HepG2 (cell line): ENCODE measurements at regions not wholly inside any gene's neighbourhood (a gene's known extent, or its start where the extent isn't known, plus 50 kb on each side); places are given as distances from the start of the nearest gene placed in this dataset.

Source experiments
- ATAC-seq: fragments of 200-7000 bp; cut with Tn5 transposase; 3 replicates; pipeline ENCODE4 v1.9.1; 2020; ENCODE audit warnings: mild to moderate bottlenecking, moderate library complexity
- BruUV-seq: library from RNA; stranded (reverse); fragments of 400-500 nt; replicated peaks from 2 replicates; lab custom pipeline; 2021; lab: Mats Ljungman, UMichigan
- CTCF ChIA-PET: fragments of 300-600 bp; formaldehyde crosslinking; extraction: SDS; loops from one replicate; lab custom pipeline; 2021; ENCODE audit warnings: low total read pairs, inconsistent platforms, low intra/inter-chr PET ratio; lab: Yijun Ruan, JAX
- POLR2A ChIA-PET: fragments of 350-600 bp; sonication (Branson Sonifier 250); formaldehyde crosslinking; loops from one replicate; lab custom pipeline; 2020; ENCODE audit warnings: antibody characterized with exemption, inconsistent platforms; lab: Yijun Ruan, JAX
- DNase-seq: peaks from one replicate; pipeline ENCODE4 v3.0.0-alpha.2; 2015; ENCODE audit warnings: low spot score
- FAIRE-seq: peaks from 3 replicates; lab custom pipeline; 2011; peaks lifted over from hg19 to GRCh38; lab: Jason Lieb, UNC
- H2AFZ ChIP-seq: one replicate; pipeline ENCODE4 v1.6.1; 2011; ENCODE audit warnings: low read length, inconsistent platforms
- H3K27ac ChIP-seq: fragments of 300-600 bp; 3 replicates; pipeline ENCODE4 v1.8.0; 2011; ENCODE audit warnings: mixed run types, mild to moderate bottlenecking, mixed read lengths, low read length, inconsistent platforms; ENCODE audit not compliant: insufficient read depth; ENCODE audit errors: extremely low read length
- H3K27me3 ChIP-seq, 2 experiments: fragments of 200-600 bp in 1 of 2; 2 replicates in 1 of 2; 3 replicates in 1 of 2; pipeline versions ENCODE4 v1.6.0 to v1.8.0; 2011; ENCODE audit warnings: low read length in 2 of 2, mild to moderate bottlenecking in 2 of 2, moderate library complexity in 2 of 2, inconsistent platforms in 1 of 2; ENCODE audit not compliant: insufficient read depth in 2 of 2, control insufficient read depth in 1 of 2
- H3K36me3 ChIP-seq, 2 experiments: fragments of 200-600 bp in 1 of 2; replicated peaks in 1 of 2; 2 replicates in 1 of 2; 3 replicates in 1 of 2; pipeline versions ENCODE4 v1.5.1 to v1.8.0; 2011; ENCODE audit warnings: low read length in 2 of 2, inconsistent platforms in 1 of 2; ENCODE audit not compliant: insufficient read depth in 2 of 2, control insufficient read depth in 1 of 2
- H3K4me1 ChIP-seq: 2 replicates; pipeline ENCODE4 v1.5.1; 2012; ENCODE audit warnings: low read length, inconsistent platforms; ENCODE audit not compliant: insufficient read depth
- H3K4me2 ChIP-seq: 2 replicates; pipeline ENCODE4 v1.6.0; 2011; ENCODE audit warnings: low read depth, low read length, inconsistent platforms
- H3K4me3 ChIP-seq, 3 experiments: fragments of 200-600 bp in 1 of 3; sonication (generic), shearing (Covaris generic) in 1 of 3; replicated peaks in 1 of 3; 2 replicates each; pipeline ENCODE4 v1.5.1; 2011 to 2016; ENCODE audit warnings: low read length in 3 of 3, inconsistent platforms in 2 of 3, low read depth in 2 of 3, mild to moderate bottlenecking in 2 of 3, control low read depth in 1 of 3, mixed read lengths in 1 of 3; ENCODE audit not compliant: insufficient read depth in 1 of 3
- H3K79me2 ChIP-seq: one replicate; pipeline ENCODE4 v1.6.1; 2011; ENCODE audit warnings: low read length, inconsistent platforms; ENCODE audit not compliant: insufficient read depth
- H3K9ac ChIP-seq: 2 replicates; pipeline ENCODE4 v1.6.0; 2011; ENCODE audit warnings: mild to moderate bottlenecking, low read depth, low read length, inconsistent platforms; ENCODE audit not compliant: insufficient read depth
- H3K9me3 ChIP-seq: 2 replicates; pipeline ENCODE4 v1.5.1; 2012; ENCODE audit warnings: mild to moderate bottlenecking, low read length
- H4K20me1 ChIP-seq: 2 replicates; pipeline ENCODE4 v1.6.0; 2011; ENCODE audit warnings: inconsistent platforms, mild to moderate bottlenecking, low read length, moderate library complexity; ENCODE audit not compliant: insufficient read depth
- BCLAF1 ChIP-seq: fragments of 450-650 bp; IDR thresholded peaks from 2 replicates; pipeline ENCODE4 v1.6.1; 2017; ENCODE audit warnings: mild to moderate bottlenecking
- FOSL1 ChIP-seq: sonication (generic); formaldehyde crosslinking; IDR thresholded peaks from 2 replicates; pipeline ENCODE4 v1.9.0; 2021; ENCODE audit warnings: missing genetic modification reagents, borderline replicate concordance
- FOXP1 ChIP-seq, 2 experiments: fragments of 450-650 bp in 1 of 2; IDR thresholded peaks; 2 replicates each; pipeline ENCODE4 v1.6.1; 2017 to 2018; ENCODE audit warnings: antibody characterized with exemption in 1 of 2
- GLMP ChIP-seq: sonication (generic); formaldehyde crosslinking; IDR thresholded peaks from 2 replicates; pipeline ENCODE4 v1.9.0; 2021; ENCODE audit warnings: missing genetic modification reagents, mild to moderate bottlenecking, borderline replicate concordance
- HOXA3 ChIP-seq: sonication (generic); formaldehyde crosslinking; IDR thresholded peaks from 2 replicates; pipeline ENCODE4 v1.5.0; 2020; ENCODE audit warnings: missing genetic modification reagents
- KLF9 ChIP-seq: IDR thresholded peaks from 2 replicates; pipeline ENCODE4 v1.6.1; 2016; ENCODE audit warnings: low read depth
- MAX ChIP-seq: IDR thresholded peaks from 2 replicates; pipeline ENCODE4 v1.6.1; 2012; ENCODE audit warnings: inconsistent platforms
- MXD3 ChIP-seq: IDR thresholded peaks from 2 replicates; pipeline ENCODE4 v1.6.1; 2016; ENCODE audit warnings: mild to moderate bottlenecking, missing biosample characterization, missing genetic modification reagents
- NPAS2 ChIP-seq: sonication (generic); formaldehyde crosslinking; IDR thresholded peaks from 2 replicates; pipeline ENCODE4 v1.8.0; 2022; ENCODE audit warnings: mild to moderate bottlenecking, missing genetic modification reagents, borderline replicate concordance
- SRSF9 ChIP-seq: fragments of 200-400 bp; formaldehyde crosslinking; IDR thresholded peaks from 2 replicates; pipeline ENCODE4 v1.6.1; 2018; ENCODE audit warnings: borderline replicate concordance, mild to moderate bottlenecking, low read depth, low read length; ENCODE audit not compliant: insufficient read depth, poor library complexity, severe bottlenecking
- ZMAT5 ChIP-seq: sonication (generic); formaldehyde crosslinking; IDR thresholded peaks from 2 replicates; pipeline ENCODE4 v1.5.0; 2020; ENCODE audit warnings: mild to moderate bottlenecking, low read depth, missing genetic modification reagents, borderline replicate concordance
- ZNF331 ChIP-seq: sonication (generic); formaldehyde crosslinking; IDR thresholded peaks from 2 replicates; pipeline ENCODE4 v1.4.0; 2020; ENCODE audit warnings: missing genetic modification reagents
- ZNF512 ChIP-seq: sonication (generic); formaldehyde crosslinking; IDR thresholded peaks from 2 replicates; pipeline ENCODE4 v1.4.0; 2020; ENCODE audit warnings: mild to moderate bottlenecking, missing genetic modification reagents
- ZNF577 ChIP-seq: sonication (generic); formaldehyde crosslinking; IDR thresholded peaks from 2 replicates; pipeline ENCODE4 v1.4.0; 2020; ENCODE audit warnings: mild to moderate bottlenecking, low read depth, missing genetic modification reagents, borderline replicate concordance
- ZNF597 ChIP-seq: sonication (generic); formaldehyde crosslinking; IDR thresholded peaks from 2 replicates; pipeline ENCODE4 v1.5.0; 2020; ENCODE audit warnings: missing genetic modification reagents
- ZNF629 ChIP-seq: sonication (generic); formaldehyde crosslinking; conservative IDR thresholded peaks from 2 replicates; pipeline ENCODE4 v1.5.0; 2020; ENCODE audit warnings: missing genetic modification reagents
- ZNF776 ChIP-seq: sonication (generic); formaldehyde crosslinking; IDR thresholded peaks from 2 replicates; pipeline ENCODE4 v1.4.0; 2020; ENCODE audit warnings: mild to moderate bottlenecking, missing genetic modification reagents
- WGBS: methylation state at CpG from one replicate; pipeline ENCODE4 v1.1.6; 2017; ENCODE audit warnings: low lambda C conversion rate; 5-methylcytosine and 5-hydroxymethylcytosine counted together
- in situ Hi-C: cut with HindIII; loops from 2 replicates; pipeline ENCODE4 v1.10.0; 2017; ENCODE audit warnings: low pct_unique_long_range_greater_than_20kb; ENCODE audit not compliant: extremely low pct_ligation_motif_present
- intact Hi-C: fragments of 100-400 bp; cut with micrococcal nuclease; formaldehyde crosslinking; loops from one replicate; pipeline ENCODE4 v1.10.0; 2022; ENCODE audit not compliant: unreplicated experiment

GRCh38 chr10:108608860-108609259 is 1314.5 kb downstream of the XPNPEP1 start:
- Histone ChIP-seq H3K79me2 (no peaks in the 10 kb centered on the region), H3K4me3 (no peak overlapping the region), H3K36me3 (no peaks in the 10 kb centered on the region), H3K27ac (no peak overlapping the region), H3K9ac (no peak overlapping the region), H2AFZ (no peak overlapping the region), H3K4me2 (no peak overlapping the region), H3K4me1 (no peaks in the 10 kb centered on the region), H3K27me3 (no peaks in the 10 kb centered on the region), H4K20me1 (no peaks in the 10 kb centered on the region), H3K9me3 (peaks cover 39% of the 10 kb centered on the region)
- intact Hi-C loops: no loop called here
- CTCF ChIA-PET: no interaction called here
- BruUV-seq: no TSS peak
- no peak for ATAC-seq
- no peak for DNase-seq
- FAIRE-seq: no peak
- in situ Hi-C loops: no loop called here
- POLR2A ChIA-PET: no interaction called here
- 0% methylated on average over 1 of the region's 1 CpG for WGBS
- no peak for TF ChIP-seq HOXA3
- no peak for TF ChIP-seq ZNF597 (CRISPR knock-in tag)
- no peak for TF ChIP-seq KLF9 (CRISPR knock-in tag)
- no peak for TF ChIP-seq ZNF331
- TF ChIP-seq BCLAF1: no peak
- TF ChIP-seq SRSF9: no peak
- no peak for TF ChIP-seq ZMAT5 (CRISPR knock-in tag)
- no peak for TF ChIP-seq MXD3 (CRISPR knock-in tag)
- no peak for TF ChIP-seq FOXP1 (IDR thresholded peaks at IDR 0.05)
- no peak for TF ChIP-seq FOXP1 (CRISPR knock-in tag; IDR thresholded peaks at IDR 0.05)
- no peak for TF ChIP-seq GLMP (CRISPR knock-in tag)
- no peak for TF ChIP-seq FOSL1
- TF ChIP-seq NPAS2 (CRISPR knock-in tag): no peak
- no peak for TF ChIP-seq ZNF776
- TF ChIP-seq MAX: no peak
- no peak for TF ChIP-seq ZNF512 (CRISPR knock-in tag)
- TF ChIP-seq ZNF577 (CRISPR knock-in tag): no peak
- no peak for TF ChIP-seq ZNF629 (CRISPR knock-in tag)
